ENCODE measurements at regions not wholly inside any gene's neighbourhood (a gene's known extent, or its start where the extent isn't known, plus 50 kb on each side); places are given as distances from the start of the nearest gene placed in this dataset.

- no peak for TF ChIP-seq CTCF (conservative IDR thresholded peaks at IDR 0.05)
- no peak overlapping the region for H3K27ac ChIP-seq
Measured at GRCh38 chr13:76379341-76380105, 506.7 kb downstream of the KCTD12 start.

GRCh38 chr13:76378767-76379166 lies 507.4 kb downstream of the KCTD12 start:
- no peak for TF ChIP-seq CTCF (conservative IDR thresholded peaks at IDR 0.05)
- no peak overlapping the region for H3K27ac ChIP-seq

- H3K27ac ChIP-seq = no peak overlapping the region
- TF ChIP-seq CTCF (conservative IDR thresholded peaks at IDR 0.05) = no peak
Measured at GRCh38 chr13:76363682-76364289, 522.4 kb downstream of the KCTD12 start.

GRCh38 chr13:76361868-76362267 lies 524.3 kb downstream of the KCTD12 start:
- TF ChIP-seq CTCF (conservative IDR thresholded peaks at IDR 0.05) = no peak
- no peak overlapping the region for H3K27ac ChIP-seq

- no peak overlapping the region for H3K27ac ChIP-seq
- no peak for TF ChIP-seq CTCF (conservative IDR thresholded peaks at IDR 0.05)
Measured at GRCh38 chr13:76351541-76352229, 534.5 kb downstream of the KCTD12 start.

- no peak for TF ChIP-seq CTCF (conservative IDR thresholded peaks at IDR 0.05)
- no peak overlapping the region for H3K27ac ChIP-seq
Measured at GRCh38 chr13:76350399-76350798, 535.8 kb downstream of the KCTD12 start.

GRCh38 chr13:76349700-76350099 lies 536.5 kb downstream of the KCTD12 start:
- no peak for TF ChIP-seq CTCF (conservative IDR thresholded peaks at IDR 0.05)
- no peak overlapping the region for H3K27ac ChIP-seq

Measured in VCaP (cell line).